Common myeloid progenitor, CD34-positive (primary cell): ENCODE measurements at regions not wholly inside any gene's neighbourhood (a gene's known extent, or its start where the extent isn't known, plus 50 kb on each side); places are given as distances from the start of the nearest gene placed in this dataset.

ENCODE experiments used
- CTCF ChIA-PET: fragments of 350-600 bp; sonication (Branson Sonifier 250); formaldehyde crosslinking; loops from one replicate; lab custom pipeline; 2021; ENCODE audit warnings: antibody characterized with exemption; lab: Charles Lee
- POLR2A ChIA-PET: fragments of 350-600 bp; sonication (Branson Sonifier 250); formaldehyde crosslinking; loops from one replicate; lab custom pipeline; 2021; ENCODE audit warnings: antibody characterized with exemption; lab: Charles Lee
- DNase-seq, 3 donors: peaks; one replicate each; pipeline versions ENCODE4 v3.0.0 to v3.0.0-alpha.2; 2013
- H3K27ac ChIP-seq, 2 experiments: 1 replicate in 1 of 2; 2 replicates in 1 of 2; pipeline ENCODE4 v1.7.0; 2013; ENCODE audit warnings: inconsistent platforms in 2 of 2, low read length in 2 of 2, mild to moderate bottlenecking in 2 of 2, low read depth in 1 of 2, moderate library complexity in 1 of 2; ENCODE audit not compliant: severe bottlenecking in 2 of 2, insufficient read depth in 1 of 2, poor library complexity in 1 of 2
- H3K27me3 ChIP-seq, 5 experiments: replicated peaks in 2 of 5; 1 replicate in 3 of 5; 2 replicates in 2 of 5; pipeline versions ENCODE4 v1.6.1 to v1.7.0; 2013; ENCODE audit warnings: low read length in 4 of 5, mild to moderate bottlenecking in 2 of 5, moderate library complexity in 2 of 5, inconsistent platforms in 1 of 5; ENCODE audit not compliant: insufficient read depth in 5 of 5, control insufficient read depth in 4 of 5
- H3K36me3 ChIP-seq, 4 experiments: 1 replicate in 2 of 4; 2 replicates in 2 of 4; pipeline versions ENCODE4 v1.6.1 to v1.7.0; 2013; ENCODE audit warnings: low read length in 3 of 4, control low read depth in 1 of 4, mild to moderate bottlenecking in 1 of 4; ENCODE audit not compliant: control insufficient read depth in 4 of 4, insufficient read depth in 4 of 4
- H3K4me1 ChIP-seq, 4 experiments: 1 replicate in 3 of 4; 2 replicates in 1 of 4; pipeline versions ENCODE4 v1.6.1 to v1.7.1; 2013; ENCODE audit warnings: low read length in 3 of 4, mild to moderate bottlenecking in 3 of 4, control low read depth in 1 of 4, inconsistent platforms in 1 of 4, moderate library complexity in 1 of 4; ENCODE audit not compliant: control insufficient read depth in 4 of 4, insufficient read depth in 4 of 4; ENCODE audit errors: control extremely low read depth in 1 of 4
- H3K4me3 ChIP-seq, 7 experiments: 1 replicate in 4 of 7; 2 replicates in 3 of 7; pipeline versions ENCODE4 v1.5.1 to v1.7.0; 2013; ENCODE audit warnings: mild to moderate bottlenecking in 7 of 7, low read length in 6 of 7, moderate library complexity in 6 of 7, inconsistent platforms in 2 of 7, low read depth in 2 of 7, control low read depth in 1 of 7; ENCODE audit not compliant: insufficient read depth in 4 of 7, control insufficient read depth in 1 of 7; ENCODE audit errors: extremely low read depth in 1 of 7
- H3K9me3 ChIP-seq, 5 experiments: 1 replicate in 4 of 5; 2 replicates in 1 of 5; pipeline versions ENCODE4 v1.6.1 to v1.7.1; 2013; ENCODE audit warnings: low read length in 4 of 5, mild to moderate bottlenecking in 2 of 5, inconsistent platforms in 1 of 5, low read depth in 1 of 5, moderate library complexity in 1 of 5; ENCODE audit not compliant: control insufficient read depth in 4 of 5, insufficient read depth in 2 of 5; ENCODE audit errors: control extremely low read depth in 1 of 5
- WGBS: methylation state at CpG from one replicate; pipeline ENCODE4 v1.1.5; 2013; ENCODE audit not compliant: insufficient coverage; 5-methylcytosine and 5-hydroxymethylcytosine counted together

- ChIA-PET CTCF (no interaction called here), POLR2A (no interaction called here)
- H3K27me3 ChIP-seq: peaks cover 0 to 4% (median 0%) of the 10 kb centered on the region in 5 experiments
- H3K36me3 ChIP-seq: no peaks in the 10 kb centered on the region
- no peaks in the 10 kb centered on the region for H3K9me3 ChIP-seq
- no peak overlapping the region for H3K4me3 ChIP-seq
- no peak overlapping the region for H3K27ac ChIP-seq
- H3K4me1 ChIP-seq: no peaks in the 10 kb centered on the region
- DNase-seq: no peak
- WGBS: 88% methylated on average over 3 of the region's 3 CpGs
Measured at GRCh38 chr2:23153484-23153883, 231.5 kb upstream of the KLHL29 start.

- Histone ChIP-seq H3K36me3 (no peaks in the 10 kb centered on the region), H3K27ac (no peak overlapping the region), H3K9me3 (no peaks in the 10 kb centered on the region), H3K4me3 (no peak overlapping the region), H3K27me3 (peaks cover 0 to 2% (median 0%) of the 10 kb centered on the region in 5 experiments), H3K4me1 (no peaks in the 10 kb centered on the region)
- POLR2A ChIA-PET: no interaction called here
- DNase-seq: no peak
- no CpG with 5 or more reads among the region's 4 CpGs for WGBS
- CTCF ChIA-PET: no interaction called here
Measured at GRCh38 chr2:23155022-23155421, 230.0 kb upstream of the KLHL29 start.

DNA sequence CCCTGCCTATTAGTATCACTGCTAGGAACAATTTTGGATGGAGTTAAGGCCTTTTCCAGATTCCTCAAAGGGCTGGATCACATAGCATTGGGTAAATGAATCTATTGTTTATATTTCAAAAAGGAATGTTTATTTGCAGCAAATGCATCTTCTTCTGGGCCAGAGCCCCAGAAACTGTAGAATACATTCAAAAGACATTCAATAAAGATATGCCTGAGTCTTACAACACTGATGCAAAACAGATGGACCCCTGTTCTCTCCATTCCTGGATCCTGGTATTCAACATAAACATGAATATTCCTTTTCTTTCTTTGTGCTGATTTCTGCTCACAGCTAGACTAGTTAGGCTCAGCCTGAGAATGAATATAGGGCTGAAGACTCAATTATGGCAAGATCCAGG is 227.2 kb upstream of the KLHL29 start:
- H3K4me3 ChIP-seq: no peak overlapping the region
- DNase-seq: no peak
- POLR2A ChIA-PET: no interaction called here
- no peaks in the 10 kb centered on the region for H3K9me3 ChIP-seq
- CTCF ChIA-PET: no interaction called here
- peaks cover 0 to 5% (median 0%) of the 10 kb centered on the region in 5 experiments for H3K27me3 ChIP-seq
- H3K27ac ChIP-seq: no peak overlapping the region
- H3K36me3 ChIP-seq: no peaks in the 10 kb centered on the region
- H3K4me1 ChIP-seq: no peaks in the 10 kb centered on the region

DNA sequence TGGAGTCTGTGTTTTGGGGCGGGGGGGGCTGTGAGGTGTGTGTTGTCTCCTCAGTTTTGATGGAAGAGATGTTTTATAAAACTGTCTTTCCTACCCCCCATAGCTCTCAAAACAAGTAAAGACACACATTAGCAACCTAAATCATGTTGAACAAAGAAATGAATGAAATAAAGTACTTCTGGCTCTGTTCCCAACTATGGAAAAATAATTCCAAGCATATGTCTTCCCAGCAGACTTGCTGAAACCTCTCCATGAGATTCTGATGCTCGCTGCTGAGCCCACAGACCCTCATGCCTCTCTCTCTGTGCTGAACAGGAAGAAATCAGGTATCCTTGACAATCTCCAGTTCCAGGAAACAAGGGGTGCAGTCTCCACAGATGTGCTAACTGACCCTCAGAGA is 226.7 kb upstream of the KLHL29 start:
- POLR2A ChIA-PET: no interaction called here
- 60% methylated on average over 1 of the region's 2 CpGs for WGBS
- H3K27me3 ChIP-seq: peaks cover 0 to 5% (median 0%) of the 10 kb centered on the region in 5 experiments
- H3K4me1 ChIP-seq: no peaks in the 10 kb centered on the region
- H3K27ac ChIP-seq: no peak overlapping the region
- no peak for DNase-seq
- H3K36me3 ChIP-seq: no peaks in the 10 kb centered on the region
- no peaks in the 10 kb centered on the region for H3K9me3 ChIP-seq
- H3K4me3 ChIP-seq: no peak overlapping the region
- CTCF ChIA-PET: no interaction called here

DNA sequence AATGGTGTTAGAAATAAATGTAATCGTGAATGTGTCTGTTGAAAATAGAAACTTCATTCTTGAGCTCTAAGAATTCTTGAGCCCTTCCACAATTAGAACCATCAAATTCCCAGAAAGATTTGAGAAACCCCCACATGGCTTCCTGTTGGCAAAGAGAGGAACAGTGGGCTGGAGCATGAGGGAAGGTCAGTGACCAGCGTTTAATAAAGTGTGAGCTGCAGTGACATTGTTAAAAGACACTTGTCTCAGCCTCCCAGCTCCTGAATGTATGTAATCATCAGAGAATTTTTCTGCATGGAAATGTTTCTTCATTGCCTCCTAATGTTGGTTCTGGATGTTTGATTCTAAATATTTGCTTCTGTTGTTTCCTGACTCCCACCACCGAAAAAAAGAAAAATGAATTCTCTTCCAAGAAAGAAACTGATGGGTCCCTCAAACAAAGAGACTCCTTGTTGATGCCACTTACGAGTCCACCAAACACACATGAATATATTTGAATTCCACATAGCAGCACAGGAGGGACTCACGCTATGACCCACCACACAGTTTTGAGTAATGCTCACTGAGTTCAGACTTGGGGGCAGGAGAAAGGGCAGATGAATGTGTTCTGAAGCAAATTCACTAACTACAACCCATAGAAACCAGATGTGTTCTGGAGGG is 225.1 kb upstream of the KLHL29 start:
- H3K36me3 ChIP-seq: no peaks in the 10 kb centered on the region
- ChIA-PET CTCF (no interaction called here), POLR2A (no interaction called here)
- H3K27me3 ChIP-seq: peaks cover 0 to 4% (median 0%) of the 10 kb centered on the region in 5 experiments
- no peak overlapping the region for H3K4me3 ChIP-seq
- H3K9me3 ChIP-seq: no peaks in the 10 kb centered on the region
- DNase-seq: no peak
- no peak overlapping the region for H3K27ac ChIP-seq
- H3K4me1 ChIP-seq: no peaks in the 10 kb centered on the region
- WGBS: 100% methylated on average over 1 of the region's 5 CpGs

DNA sequence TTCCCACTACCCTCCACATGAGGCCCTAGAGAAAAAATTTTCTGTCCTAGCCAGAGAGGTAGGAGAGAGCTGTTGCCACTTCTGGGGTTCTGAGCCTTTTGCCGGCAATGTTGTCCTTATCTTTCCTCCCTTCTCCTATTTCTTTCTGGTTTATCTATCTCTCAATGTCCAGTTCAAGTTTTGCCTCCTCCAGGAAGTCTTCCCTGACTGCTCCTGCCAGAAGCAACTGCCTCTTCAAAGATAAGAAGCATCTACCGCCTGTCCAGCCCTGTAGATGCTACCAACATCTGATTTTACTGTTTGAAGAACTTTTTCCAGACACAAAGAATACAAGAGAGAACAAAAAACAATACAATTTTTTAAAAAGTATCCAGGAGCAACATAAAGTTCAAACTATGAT is 220.8 kb upstream of the KLHL29 start:
- no peak overlapping the region for H3K27ac ChIP-seq
- no peaks in the 10 kb centered on the region for H3K4me1 ChIP-seq
- WGBS: 89% methylated on average over 1 of the region's 2 CpGs
- DNase-seq: no peak
- peaks cover 0 to 4% (median 0%) of the 10 kb centered on the region in 5 experiments for H3K27me3 ChIP-seq
- no peak overlapping the region for H3K4me3 ChIP-seq
- H3K36me3 ChIP-seq: no peaks in the 10 kb centered on the region
- ChIA-PET POLR2A (no interaction called here), CTCF (no interaction called here)
- no peaks in the 10 kb centered on the region for H3K9me3 ChIP-seq

GRCh38 chr2:23169896-23170295 is 215.1 kb upstream of the KLHL29 start:
- no peak overlapping the region for H3K4me3 ChIP-seq
- H3K4me1 ChIP-seq: no peaks in the 10 kb centered on the region
- no peak for DNase-seq
- ChIA-PET POLR2A (interaction anchor here (0.5 kb wide), 1 partner anchor 191 kb away, joined by 3 read pairs; no protein-coding TSS in a partner anchor), CTCF (no interaction called here)
- WGBS: no CpG with 5 or more reads among the region's 1 CpG
- H3K9me3 ChIP-seq: peaks cover 0 to 8% (median 0%) of the 10 kb centered on the region in 5 experiments
- H3K27ac ChIP-seq: no peak overlapping the region
- no peaks in the 10 kb centered on the region for H3K36me3 ChIP-seq
- H3K27me3 ChIP-seq: peaks cover 0 to 2% (median 0%) of the 10 kb centered on the region in 5 experiments
